DND-41 (cell line): ENCODE measurements at regions not wholly inside any gene's neighbourhood (a gene's known extent, or its start where the extent isn't known, plus 50 kb on each side); places are given as distances from the start of the nearest gene placed in this dataset.

Source experiments
- ATAC-seq: fragments of 200-7000 bp; cut with Tn5 transposase; 3 replicates; pipeline ENCODE4 v1.9.1; 2021; ENCODE audit warnings: low read depth; ENCODE audit not compliant: insufficient read depth
- DNase-seq: peaks from one replicate; pipeline ENCODE4 v3.0.0-alpha.2; 2020
- H2AFZ ChIP-seq: 2 replicates; pipeline ENCODE4 v1.6.0; 2012; ENCODE audit warnings: low read depth, low read length
- H3K27ac ChIP-seq: 2 replicates; pipeline ENCODE4 v1.5.1; 2012; ENCODE audit warnings: low read length, inconsistent platforms
- H3K27me3 ChIP-seq: fragments of 200-600 bp; sonication (generic); 2 replicates; pipeline ENCODE4 v1.6.0; 2012; ENCODE audit warnings: low read length, mild to moderate bottlenecking, inconsistent platforms; ENCODE audit not compliant: insufficient read depth, poor library complexity
- H3K36me3 ChIP-seq: 2 replicates; pipeline ENCODE4 v1.5.1; 2012; ENCODE audit warnings: low read length, inconsistent platforms; ENCODE audit not compliant: insufficient read depth
- H3K4me1 ChIP-seq: 2 replicates; pipeline ENCODE4 v1.5.1; 2012; ENCODE audit warnings: mild to moderate bottlenecking, low read length; ENCODE audit not compliant: insufficient read depth
- H3K4me2 ChIP-seq: 2 replicates; pipeline ENCODE4 v1.6.0; 2012; ENCODE audit warnings: mild to moderate bottlenecking, moderate library complexity, low read length, inconsistent platforms; ENCODE audit not compliant: insufficient read depth
- H3K4me3 ChIP-seq, 2 experiments: fragments of 200-600 bp in 1 of 2; shearing (Covaris generic) in 1 of 2; 2 replicates each; pipeline ENCODE4 v1.5.1; 2012 to 2016; ENCODE audit warnings: inconsistent platforms in 2 of 2, low read length in 2 of 2, mild to moderate bottlenecking in 2 of 2, low read depth in 1 of 2, moderate library complexity in 1 of 2
- H3K79me2 ChIP-seq: 2 replicates; pipeline ENCODE4 v1.6.0; 2012; ENCODE audit warnings: low read length, inconsistent platforms; ENCODE audit not compliant: insufficient read depth
- H3K9ac ChIP-seq: 2 replicates; pipeline ENCODE4 v1.6.0; 2012; ENCODE audit warnings: low read depth, mild to moderate bottlenecking, inconsistent platforms, low read length, moderate library complexity
- H3K9me3 ChIP-seq: 2 replicates; pipeline ENCODE4 v1.5.1; 2012; ENCODE audit warnings: low read length, moderate library complexity, mild to moderate bottlenecking, inconsistent platforms; ENCODE audit not compliant: insufficient read depth, severe bottlenecking
- H4K20me1 ChIP-seq: 2 replicates; pipeline ENCODE4 v1.6.0; 2012; ENCODE audit warnings: low read length; ENCODE audit not compliant: insufficient read depth
- EZH2 ChIP-seq: IDR thresholded peaks from 3 replicates; pipeline ENCODE4 v1.6.1; 2012; ENCODE audit warnings: borderline replicate concordance, low read depth, mild to moderate bottlenecking, moderate library complexity, low read length, inconsistent platforms; ENCODE audit not compliant: severe bottlenecking
- TF ChIP-seq, protein P1 (sequence below): IDR thresholded peaks from 2 replicates; pipeline ENCODE4 v1.5.1; 2012; ENCODE audit warnings: borderline replicate concordance, low read length, moderate library complexity, mild to moderate bottlenecking; ENCODE audit not compliant: poor library complexity, severe bottlenecking; ENCODE audit errors: extremely low read depth

DNA sequence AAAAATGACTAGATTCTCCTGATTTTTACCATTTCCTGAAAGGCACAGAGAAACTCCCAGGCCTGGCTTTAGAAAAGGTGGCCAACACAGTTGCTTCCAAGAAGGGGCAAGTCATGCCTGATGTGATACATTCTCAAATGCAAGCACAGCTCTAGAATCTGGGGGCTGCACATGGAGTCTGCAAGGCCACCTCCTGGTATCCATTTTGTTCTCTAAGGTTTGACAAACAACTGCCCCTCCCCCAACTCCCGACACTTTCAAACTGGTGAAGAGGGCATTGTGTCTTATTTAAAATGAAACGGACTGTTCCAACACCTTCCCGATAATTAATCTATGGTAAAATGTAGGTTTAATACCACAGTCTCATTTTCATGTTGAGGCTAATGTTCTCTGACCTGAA, 220.2 kb upstream of the CEP162 start:
- H3K9ac ChIP-seq: no peak overlapping the region
- H3K4me1 ChIP-seq: no peaks in the 10 kb centered on the region
- no peaks in the 10 kb centered on the region for H3K79me2 ChIP-seq
- no peak overlapping the region for H2AFZ ChIP-seq
- no peaks in the 10 kb centered on the region for H3K36me3 ChIP-seq
- H3K9me3 ChIP-seq: no peaks in the 10 kb centered on the region
- H3K4me3 ChIP-seq: no peak overlapping the region
- TF ChIP-seq, protein P1, sequence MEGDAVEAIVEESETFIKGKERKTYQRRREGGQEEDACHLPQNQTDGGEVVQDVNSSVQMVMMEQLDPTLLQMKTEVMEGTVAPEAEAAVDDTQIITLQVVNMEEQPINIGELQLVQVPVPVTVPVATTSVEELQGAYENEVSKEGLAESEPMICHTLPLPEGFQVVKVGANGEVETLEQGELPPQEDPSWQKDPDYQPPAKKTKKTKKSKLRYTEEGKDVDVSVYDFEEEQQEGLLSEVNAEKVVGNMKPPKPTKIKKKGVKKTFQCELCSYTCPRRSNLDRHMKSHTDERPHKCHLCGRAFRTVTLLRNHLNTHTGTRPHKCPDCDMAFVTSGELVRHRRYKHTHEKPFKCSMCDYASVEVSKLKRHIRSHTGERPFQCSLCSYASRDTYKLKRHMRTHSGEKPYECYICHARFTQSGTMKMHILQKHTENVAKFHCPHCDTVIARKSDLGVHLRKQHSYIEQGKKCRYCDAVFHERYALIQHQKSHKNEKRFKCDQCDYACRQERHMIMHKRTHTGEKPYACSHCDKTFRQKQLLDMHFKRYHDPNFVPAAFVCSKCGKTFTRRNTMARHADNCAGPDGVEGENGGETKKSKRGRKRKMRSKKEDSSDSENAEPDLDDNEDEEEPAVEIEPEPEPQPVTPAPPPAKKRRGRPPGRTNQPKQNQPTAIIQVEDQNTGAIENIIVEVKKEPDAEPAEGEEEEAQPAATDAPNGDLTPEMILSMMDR: no peak
- TF ChIP-seq EZH2: no peak
- H3K27me3 ChIP-seq: no peaks in the 10 kb centered on the region
- H3K4me2 ChIP-seq: no peak overlapping the region
- no peak overlapping the region for H3K27ac ChIP-seq
- ATAC-seq (no peak), DNase-seq (no peak)
- no peaks in the 10 kb centered on the region for H4K20me1 ChIP-seq

DNA sequence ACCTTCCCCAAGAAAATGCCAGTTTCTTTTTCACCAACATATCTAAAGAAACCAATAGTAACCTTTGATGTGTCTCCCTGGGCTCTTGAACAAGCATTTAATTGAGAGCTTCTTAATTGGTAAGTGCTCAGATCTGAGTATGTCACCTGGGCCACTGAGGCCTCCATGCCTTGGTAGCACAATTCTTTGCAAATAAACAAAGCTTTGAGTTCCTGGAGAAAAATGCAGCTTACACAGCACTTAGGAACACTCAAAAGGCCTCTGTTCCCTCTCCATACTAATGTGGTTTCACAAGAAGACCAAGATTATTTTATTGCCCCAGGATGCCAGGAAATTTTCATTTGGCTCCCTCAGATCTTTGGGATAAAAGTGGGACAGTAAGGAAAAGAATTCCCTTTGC, 217.6 kb upstream of the CEP162 start:
- Histone ChIP-seq H3K4me3 (no peak overlapping the region), H2AFZ (no peak overlapping the region), H3K9ac (no peak overlapping the region), H3K4me1 (no peaks in the 10 kb centered on the region), H3K9me3 (no peaks in the 10 kb centered on the region), H3K27me3 (no peaks in the 10 kb centered on the region), H3K36me3 (no peaks in the 10 kb centered on the region), H3K79me2 (no peaks in the 10 kb centered on the region), H4K20me1 (no peaks in the 10 kb centered on the region), H3K4me2 (no peak overlapping the region), H3K27ac (no peak overlapping the region)
- no peak for TF ChIP-seq EZH2
- TF ChIP-seq, protein P1: no peak
- no peak for ATAC-seq
- no peak for DNase-seq

DNA sequence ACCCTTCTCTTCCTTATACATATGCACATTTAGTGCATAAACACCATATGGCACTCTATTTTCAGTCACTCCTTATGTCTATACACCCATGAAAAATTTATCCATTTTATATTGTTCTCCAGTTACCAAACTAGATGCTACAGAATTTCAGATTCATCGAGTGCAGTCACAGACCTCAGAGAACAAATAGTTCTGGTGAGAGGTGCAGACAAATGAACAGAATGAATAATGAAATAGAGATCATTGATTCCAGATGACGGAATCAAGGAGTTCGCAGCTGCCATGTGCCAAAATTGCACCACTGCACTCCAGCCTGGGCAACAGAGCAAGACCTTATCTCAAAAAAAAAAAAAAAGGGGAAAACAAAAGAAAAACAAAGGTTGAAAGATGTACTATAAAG, 214.8 kb upstream of the CEP162 start:
- no peak for ATAC-seq

More for the DNA sequence above, 214.8 kb upstream of the CEP162 start:
- H3K4me1 ChIP-seq: no peaks in the 10 kb centered on the region
- H3K27me3 ChIP-seq: no peaks in the 10 kb centered on the region
- H3K79me2 ChIP-seq: no peaks in the 10 kb centered on the region
- no peak overlapping the region for H3K4me2 ChIP-seq
- H4K20me1 ChIP-seq: no peaks in the 10 kb centered on the region
- no peak overlapping the region for H3K9ac ChIP-seq
- DNase-seq: no peak
- no peak overlapping the region for H2AFZ ChIP-seq
- H3K4me3 ChIP-seq: no peak overlapping the region
- no peaks in the 10 kb centered on the region for H3K9me3 ChIP-seq
- H3K36me3 ChIP-seq: no peaks in the 10 kb centered on the region
- TF ChIP-seq, protein P1: no peak
- no peak for TF ChIP-seq EZH2
- no peak overlapping the region for H3K27ac ChIP-seq
